Lower leg skin (tissue), 4 donors: ENCODE measurements at regions not wholly inside any gene's neighbourhood (a gene's known extent, or its start where the extent isn't known, plus 50 kb on each side); places are given as distances from the start of the nearest gene placed in this dataset.

Source experiments
- DNase-seq, 2 donors: peaks; one replicate each; pipeline ENCODE4 v3.0.0-alpha.2; 2019; ENCODE audit warnings: low spot score in 2 of 2
- H3K4me3 ChIP-seq: fragments of 200-600 bp; sonication (generic); 2 replicates; pipeline ENCODE4 v1.5.1; 2017; ENCODE audit warnings: mild to moderate bottlenecking, low read depth; ENCODE audit not compliant: poor library complexity, severe bottlenecking
- CTCF ChIP-seq, 3 donors: fragments of 450-650 bp; IDR thresholded peaks; one replicate each; pipeline ENCODE4 v1.5.1; 2016; ENCODE audit warnings: antibody characterized with exemption in 3 of 3, mild to moderate bottlenecking in 3 of 3, moderate library complexity in 2 of 3
- POLR2A ChIP-seq, 2 donors: fragments of 450-650 bp; IDR thresholded peaks; one replicate each; pipeline ENCODE4 v1.6.1; 2016 to 2017; ENCODE audit warnings: antibody characterized with exemption in 2 of 2, mild to moderate bottlenecking in 1 of 2, moderate library complexity in 1 of 2
- WGBS, 2 donors: methylation state at CpG; one replicate each; pipeline ENCODE4 v1.1.5; 2018; 5-methylcytosine and 5-hydroxymethylcytosine counted together
- intact Hi-C: fragments of 100-400 bp; cut with DNase I; formaldehyde crosslinking; loops from one replicate; pipeline ENCODE4 v1.15.0; 2023; ENCODE audit warnings: low total_unique reads

GRCh38 chr10:23715363-23715762 is 276.5 kb downstream of the OTUD1 start:
- TF ChIP-seq CTCF (IDR thresholded peaks at IDR 0.05) (no peak), POLR2A (IDR thresholded peaks at IDR 0.05) (no peak)
- intact Hi-C loops: no loop called here
- no peak overlapping the region for H3K4me3 ChIP-seq
- no peak for DNase-seq
- WGBS, 2 donors: 98 to 100% methylated on average over 1 of the region's 1 CpG

GRCh38 chr10:23717913-23718312 is 279.0 kb downstream of the OTUD1 start:
- DNase-seq: no peak
- 54 to 65% methylated on average over 2 of the region's 2 CpGs for WGBS, 2 donors
- no peak overlapping the region for H3K4me3 ChIP-seq
- TF ChIP-seq POLR2A (IDR thresholded peaks at IDR 0.05) (no peak), CTCF (IDR thresholded peaks at IDR 0.05) (no peak)
- intact Hi-C loops: no loop called here

GRCh38 chr10:23718946-23719345 is 280.1 kb downstream of the OTUD1 start:
- no peak overlapping the region for H3K4me3 ChIP-seq
- intact Hi-C loops: no loop called here
- DNase-seq: no peak
- WGBS, 2 donors: 82 to 86% methylated on average over 3 of the region's 3 CpGs
- TF ChIP-seq POLR2A (IDR thresholded peaks at IDR 0.05) (no peak), CTCF (IDR thresholded peaks at IDR 0.05) (no peak)

GRCh38 chr10:23723796-23724195 is 284.9 kb downstream of the OTUD1 start:
- intact Hi-C loops: no loop called here
- no peak for TF ChIP-seq CTCF (IDR thresholded peaks at IDR 0.05)
- no peak for TF ChIP-seq POLR2A (IDR thresholded peaks at IDR 0.05)
- WGBS, 2 donors: 66 to 82% methylated on average over 6 of the region's 6 CpGs

GRCh38 chr10:23725548-23725947 is 286.7 kb downstream of the OTUD1 start:
- no peak for DNase-seq
- 61 to 64% methylated on average over 1 of the region's 1 CpG for whole genome bisulfite sequencing, 2 donors
- H3K4me3 ChIP-seq: no peak overlapping the region
- no peak for TF ChIP-seq POLR2A (IDR thresholded peaks at IDR 0.05)
- TF ChIP-seq CTCF (IDR thresholded peaks at IDR 0.05): no peak
- intact Hi-C loops: no loop called here

More at GRCh38 chr10:23723796-23724195, 284.9 kb downstream of the OTUD1 start:
- no peak overlapping the region for H3K4me3 ChIP-seq
- no peak for DNase-seq

GRCh38 chr10:23742368-23742767 is 303.5 kb downstream of the OTUD1 start:
- intact Hi-C loops: no loop called here
- WGBS, 2 donors: 90 to 94% methylated on average over 2 of the region's 2 CpGs
- DNase-seq: no peak
- no peak overlapping the region for H3K4me3 ChIP-seq
- TF ChIP-seq POLR2A (IDR thresholded peaks at IDR 0.05): no peak
- no peak for TF ChIP-seq CTCF (IDR thresholded peaks at IDR 0.05)
